SK-N-SH (cell line): ENCODE measurements at regions not wholly inside any gene's neighbourhood (a gene's known extent, or its start where the extent isn't known, plus 50 kb on each side); places are given as distances from the start of the nearest gene placed in this dataset.
A peak's percentile ranks its signal among the peaks of the same experiment; 100 is the strongest.

Source experiments
- CTCF ChIA-PET: fragments of 300-600, 350-600 bp; formaldehyde crosslinking; extraction: SDS; loops from one replicate; lab custom pipeline; 2021; lab: Yijun Ruan, JAX
- POLR2A ChIA-PET: fragments of 350-600 bp; sonication (Branson Sonifier 250); formaldehyde crosslinking; extraction: SDS; loops from one replicate; lab custom pipeline; 2020; ENCODE audit warnings: antibody characterized with exemption, inconsistent platforms; lab: Yijun Ruan, JAX
- DNase-seq: peaks from one replicate; pipeline ENCODE4 v3.0.0; 2012
- H2AFZ ChIP-seq: fragments of 200-600 bp; sonication (generic); 2 replicates; pipeline ENCODE4 v1.8.1; 2016; ENCODE audit warnings: antibody characterized with exemption, mild to moderate bottlenecking, low read depth
- H3F3A ChIP-seq: fragments of 200-600 bp; sonication (generic); replicated peaks from 2 replicates; pipeline ENCODE3; 2016; ENCODE audit warnings: antibody characterized with exemption, mild to moderate bottlenecking; ENCODE audit not compliant: insufficient read depth
- H3K27ac ChIP-seq, 2 experiments: fragments of 200-500 bp in 1 of 2; fragments of 200-600 bp in 1 of 2; sonication (Bioruptor generic) in 1 of 2; sonication (generic), shearing (Covaris generic) in 1 of 2; 2 replicates each; pipeline versions ENCODE4 v1.5.1 to v1.6.1; 2014 to 2016; ENCODE audit warnings: low read depth in 2 of 2, inconsistent platforms in 1 of 2, low read length in 1 of 2, mild to moderate bottlenecking in 1 of 2, mixed read lengths in 1 of 2
- H3K27me3 ChIP-seq: fragments of 200-600 bp; sonication (generic), shearing (Covaris generic); 2 replicates; pipeline ENCODE4 v1.6.1; 2016; ENCODE audit warnings: mixed run types; ENCODE audit not compliant: insufficient read depth
- H3K36me3 ChIP-seq, 2 experiments: fragments of 200-500 bp in 1 of 2; fragments of 200-600 bp in 1 of 2; sonication (Bioruptor generic) in 1 of 2; sonication (generic) in 1 of 2; replicated peaks in 1 of 2; 2 replicates each; pipeline versions ENCODE3 to v1.5.1; 2014 to 2016; ENCODE audit warnings: low read length in 1 of 2, mild to moderate bottlenecking in 1 of 2; ENCODE audit not compliant: insufficient read depth in 2 of 2, control insufficient read depth in 1 of 2
- H3K4me1 ChIP-seq, 2 experiments: fragments of 200-500 bp in 1 of 2; fragments of 200-600 bp in 1 of 2; sonication (Bioruptor generic) in 1 of 2; sonication (generic), shearing (Covaris generic) in 1 of 2; 2 replicates each; pipeline versions ENCODE4 v1.5.1 to v1.6.1; 2014 to 2016; ENCODE audit warnings: low read depth in 1 of 2, low read length in 1 of 2, mixed run types in 1 of 2; ENCODE audit not compliant: insufficient read depth in 2 of 2, control insufficient read depth in 1 of 2
- H3K4me2 ChIP-seq: fragments of 200-600 bp; sonication (generic), shearing (Covaris generic); 2 replicates; pipeline ENCODE4 v1.6.1; 2017; ENCODE audit warnings: mixed run types
- H3K4me3 ChIP-seq, 2 experiments: fragments of 200-500 bp in 1 of 2; fragments of 200-600 bp in 1 of 2; sonication (Bioruptor generic) in 1 of 2; sonication (generic), shearing (Covaris generic) in 1 of 2; 2 replicates each; pipeline versions ENCODE4 v1.5.1 to v1.8.1; 2014 to 2016; ENCODE audit warnings: low read depth in 2 of 2, inconsistent platforms in 1 of 2, low read length in 1 of 2, mild to moderate bottlenecking in 1 of 2, mixed read lengths in 1 of 2, moderate library complexity in 1 of 2
- H3K79me2 ChIP-seq: fragments of 200-600 bp; sonication (generic); 2 replicates; pipeline ENCODE4 v1.8.1; 2017; ENCODE audit warnings: mild to moderate bottlenecking; ENCODE audit not compliant: insufficient read depth
- H3K9ac ChIP-seq: fragments of 200-600 bp; sonication (generic); 2 replicates; pipeline ENCODE4 v1.6.1; 2017; ENCODE audit warnings: mixed run types
- H3K9me2 ChIP-seq: fragments of 200-600 bp; sonication (generic); 2 replicates; pipeline ENCODE4 v1.6.1; 2017; ENCODE audit warnings: mixed run types
- H3K9me3 ChIP-seq: fragments of 200-600 bp; sonication (generic); 2 replicates; pipeline ENCODE4 v1.6.1; 2017; ENCODE audit warnings: mixed run types, mild to moderate bottlenecking, moderate library complexity
- H4K20me1 ChIP-seq: fragments of 200-600 bp; sonication (generic); 2 replicates; pipeline ENCODE4 v1.6.1; 2017; ENCODE audit warnings: mild to moderate bottlenecking, mixed run types; ENCODE audit not compliant: insufficient read depth
- CHD2 ChIP-seq: fragments of 150-350 bp; IDR thresholded peaks from 2 replicates; pipeline ENCODE4 v1.6.1; 2018; ENCODE audit warnings: low read length; ENCODE audit not compliant: partially characterized antibody
- CTCF ChIP-seq: fragments of 200-600 bp; sonication (generic); IDR thresholded peaks from 2 replicates; pipeline ENCODE4 v1.6.1; 2017; ENCODE audit warnings: antibody characterized with exemption, mild to moderate bottlenecking, moderate library complexity
- ELF1 ChIP-seq: IDR thresholded peaks from 2 replicates; pipeline ENCODE4 v1.4.0; 2012
- EP300 ChIP-seq, 2 experiments: IDR thresholded peaks; 2 replicates each; pipeline versions ENCODE4 v1.4.0 to v1.6.1; 2012; ENCODE audit warnings: borderline replicate concordance in 1 of 2, low read depth in 1 of 2, low read length in 1 of 2
- FOXJ3 ChIP-seq: sonication (generic); formaldehyde crosslinking; IDR thresholded peaks from 2 replicates; pipeline ENCODE4 v1.5.1; 2020; ENCODE audit warnings: mild to moderate bottlenecking, missing genetic modification reagents
- GABPA ChIP-seq: IDR thresholded peaks from 2 replicates; pipeline ENCODE4 v1.4.0; 2012; ENCODE audit warnings: low read depth, mild to moderate bottlenecking
- GATA2 ChIP-seq: sonication (generic); formaldehyde crosslinking; IDR thresholded peaks from 2 replicates; pipeline ENCODE4 v1.5.0; 2020; ENCODE audit warnings: mild to moderate bottlenecking, missing genetic modification reagents
- IRF3 ChIP-seq: fragments of 150-350 bp; IDR thresholded peaks from 2 replicates; pipeline ENCODE4 v1.6.1; 2016; ENCODE audit warnings: mild to moderate bottlenecking, low read depth, low read length
- MAX ChIP-seq: IDR thresholded peaks from 2 replicates; pipeline ENCODE4 v1.4.0; 2012; ENCODE audit warnings: low read depth
- MXI1 ChIP-seq: IDR thresholded peaks from 2 replicates; pipeline ENCODE4 v1.6.1; 2012; ENCODE audit warnings: mild to moderate bottlenecking, low read depth, low read length, improper control_type of control experiment
- NFIC ChIP-seq: IDR thresholded peaks from 2 replicates; pipeline ENCODE4 v1.4.0; 2012; ENCODE audit warnings: borderline replicate concordance
- RAD21 ChIP-seq: IDR thresholded peaks from 2 replicates; pipeline ENCODE4 v1.6.1; 2012; ENCODE audit warnings: mild to moderate bottlenecking, low read length
- RCOR1 ChIP-seq: fragments of 150-350 bp; IDR thresholded peaks from 2 replicates; pipeline ENCODE4 v1.6.1; 2017; ENCODE audit warnings: antibody characterized with exemption, low read length
- RFX5 ChIP-seq: IDR thresholded peaks from 2 replicates; pipeline ENCODE4 v1.6.1; 2012; ENCODE audit warnings: mild to moderate bottlenecking, improper control_type of control experiment, low read length
- SIN3A ChIP-seq: IDR thresholded peaks from 2 replicates; pipeline ENCODE4 v1.6.1; 2012; ENCODE audit warnings: low read depth, mild to moderate bottlenecking, low read length, moderate library complexity, borderline replicate concordance
- TAF1 ChIP-seq: IDR thresholded peaks from 2 replicates; pipeline ENCODE4 v1.6.1; 2012; ENCODE audit warnings: low read depth, mild to moderate bottlenecking, low read length, moderate library complexity, borderline replicate concordance
- TEAD4 ChIP-seq: IDR thresholded peaks from 2 replicates; pipeline ENCODE4 v1.4.0; 2012; ENCODE audit warnings: mild to moderate bottlenecking, borderline replicate concordance; ENCODE audit not compliant: insufficient read depth
- USF1 ChIP-seq: IDR thresholded peaks from 2 replicates; pipeline ENCODE4 v1.4.0; 2012; ENCODE audit warnings: low read depth, borderline replicate concordance
- WGBS: methylation state at CpG from one replicate; pipeline ENCODE4 v1.1.6; 2017; ENCODE audit warnings: low lambda C conversion rate; 5-methylcytosine and 5-hydroxymethylcytosine counted together
- TF ChIP-seq, protein P1 (sequence below): IDR thresholded peaks from 2 replicates; pipeline ENCODE4 v1.4.0; 2012; ENCODE audit warnings: low read depth, borderline replicate concordance

DNA sequence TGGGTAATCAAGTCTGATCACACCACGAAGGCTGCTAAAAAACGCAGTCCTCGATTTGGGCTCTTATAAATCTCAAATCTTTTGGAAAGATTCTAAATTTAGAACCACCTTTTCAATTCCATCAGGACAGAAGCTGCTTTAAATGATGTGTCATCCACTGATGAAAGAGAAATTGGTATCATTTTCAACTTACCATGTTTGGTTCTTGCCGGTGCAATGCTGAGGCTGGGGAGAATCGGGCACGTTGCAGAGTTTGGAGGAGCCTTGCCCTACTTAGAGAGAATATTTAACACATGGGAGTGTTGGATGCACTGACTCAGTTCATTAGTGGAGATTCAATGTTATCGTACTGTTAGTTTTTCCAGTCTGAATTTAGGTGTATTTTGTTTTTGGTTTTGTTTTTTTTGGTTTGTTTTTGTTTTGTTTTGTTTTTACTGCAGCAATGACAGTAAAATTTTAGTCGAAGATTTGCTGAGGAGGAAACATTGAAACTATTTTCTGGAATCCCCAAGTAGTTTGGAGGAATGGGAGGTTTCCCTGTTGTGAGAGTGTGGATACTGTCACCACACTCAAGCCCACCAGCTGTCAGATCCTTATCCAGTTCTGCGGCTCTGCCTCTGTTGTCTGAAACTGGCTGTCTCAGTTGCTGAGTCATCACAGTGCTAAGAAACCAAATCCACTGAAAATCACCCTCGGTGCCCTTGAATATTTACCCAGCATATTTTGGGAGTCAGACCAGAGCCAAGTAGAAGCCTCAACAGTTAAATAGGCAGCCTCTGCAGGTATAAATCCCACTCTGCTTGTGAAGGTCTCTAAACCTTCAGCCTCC, 497.0 kb downstream of the BTBD3 start:
- Histone ChIP-seq H3F3A (no peaks in the 10 kb centered on the region), H3K4me1 (peaks cover 0 to 11% of the 10 kb centered on the region in 2 experiments; a peak in 2 of 4 replicates), H3K4me2 (no peak overlapping the region), H3K36me3 (no peaks in the 10 kb centered on the region), H2AFZ (no peak overlapping the region), H3K9me3 (0 out of 2 replicates have a peak, but pooled peaks cover 3% of the 10 kb centered on the region), H3K27me3 (no peaks in the 10 kb centered on the region), H3K9me2 (no peaks in the 10 kb centered on the region), H3K9ac (no peak overlapping the region), H4K20me1 (no peaks in the 10 kb centered on the region), H3K79me2 (no peaks in the 10 kb centered on the region), H3K4me3 (no peak overlapping the region), H3K27ac (peak overlapping the region in 1 of 2 experiments; percentile 64; a peak in 2 of 4 replicates)
- DNase-seq, result peak; percentile 20
- 27% methylated on average over 10 of the region's 10 CpGs for WGBS
- ChIA-PET POLR2A (no interaction called here), CTCF (interaction anchor here (1.1 kb wide), 1 partner anchor 247 kb away, joined by 3 read pairs; no protein-coding TSS in a partner anchor)
- TF ChIP-seq EP300 (IDR thresholded peaks at IDR 0.05; ENCODE audit: borderline replicate concordance in 1 of 2, low read depth in 1 of 2, low read length in 1 of 2) (0 out of 4 replicates have a peak, but pooled peaks of 1 of the 2 experiments have one; percentile 16), RCOR1 (peak; percentile 49; the same call in 1 of the 2 replicates), TAF1 (no peak), GATA2 (CRISPR knock-in tag) (peak; percentile 79)

GRCh38 chr20:12416281-12416680, 498.6 kb downstream of the BTBD3 start:
- Histone ChIP-seq H3K9me3 (0 out of 2 replicates have a peak, but pooled peaks cover 3% of the 10 kb centered on the region), H3K9ac (no peak overlapping the region), H3K27me3 (no peaks in the 10 kb centered on the region), H3K4me1 (peaks cover 0 to 11% of the 10 kb centered on the region in 2 experiments; a peak in 2 of 4 replicates), H2AFZ (no peak overlapping the region), H3K4me2 (no peak overlapping the region), H4K20me1 (no peaks in the 10 kb centered on the region), H3K79me2 (no peaks in the 10 kb centered on the region), H3K27ac (no peak overlapping the region), H3K36me3 (no peaks in the 10 kb centered on the region), H3K4me3 (no peak overlapping the region), H3F3A (no peaks in the 10 kb centered on the region), H3K9me2 (no peaks in the 10 kb centered on the region)
- ChIA-PET CTCF (interaction anchor here (1.1 to 1.7 kb wide), 2 partner anchors 13 to 245 kb away, joined by 3 to 4 read pairs; no protein-coding TSS in a partner anchor), POLR2A (no interaction called here)
- TF ChIP-seq NFIC (no peak), TEAD4 (no peak), CTCF (no peak), USF1 (no peak), RFX5 (no peak), RAD21 (no peak), GABPA (no peak), CHD2 (no peak), MAX (no peak), ELF1 (no peak), RCOR1 (no peak), SIN3A (no peak), FOXJ3 (no peak), MXI1 (no peak), IRF3 (no peak)
- TF ChIP-seq, protein P1, sequence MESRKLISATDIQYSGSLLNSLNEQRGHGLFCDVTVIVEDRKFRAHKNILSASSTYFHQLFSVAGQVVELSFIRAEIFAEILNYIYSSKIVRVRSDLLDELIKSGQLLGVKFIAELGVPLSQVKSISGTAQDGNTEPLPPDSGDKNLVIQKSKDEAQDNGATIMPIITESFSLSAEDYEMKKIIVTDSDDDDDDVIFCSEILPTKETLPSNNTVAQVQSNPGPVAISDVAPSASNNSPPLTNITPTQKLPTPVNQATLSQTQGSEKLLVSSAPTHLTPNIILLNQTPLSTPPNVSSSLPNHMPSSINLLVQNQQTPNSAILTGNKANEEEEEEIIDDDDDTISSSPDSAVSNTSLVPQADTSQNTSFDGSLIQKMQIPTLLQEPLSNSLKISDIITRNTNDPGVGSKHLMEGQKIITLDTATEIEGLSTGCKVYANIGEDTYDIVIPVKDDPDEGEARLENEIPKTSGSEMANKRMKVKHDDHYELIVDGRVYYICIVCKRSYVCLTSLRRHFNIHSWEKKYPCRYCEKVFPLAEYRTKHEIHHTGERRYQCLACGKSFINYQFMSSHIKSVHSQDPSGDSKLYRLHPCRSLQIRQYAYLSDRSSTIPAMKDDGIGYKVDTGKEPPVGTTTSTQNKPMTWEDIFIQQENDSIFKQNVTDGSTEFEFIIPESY, result no peak
- 13% methylated on average over 4 of the region's 4 CpGs for WGBS
- DNase-seq, result no peak
